ENCODE measurements at regions not wholly inside any gene's neighbourhood (a gene's known extent, or its start where the extent isn't known, plus 50 kb on each side); places are given as distances from the start of the nearest gene placed in this dataset.

- H3K9me3 ChIP-seq, result no peaks in the 10 kb centered on the region
- H3K36me3 ChIP-seq, result no peaks in the 10 kb centered on the region
- no peaks in the 10 kb centered on the region for H3K27me3 ChIP-seq
- WGBS, 2 donors (ENCODE audit: low coverage in 1 of 2), result 20 to 55% methylated on average over 1 to 4 of the region's 4 CpGs
- TF ChIP-seq POLR2A (IDR thresholded peaks at IDR 0.05), result no peak
- TF ChIP-seq POLR2AphosphoS5 (IDR thresholded peaks at IDR 0.05), result no peak
- TF ChIP-seq EP300 (IDR thresholded peaks at IDR 0.05; ENCODE audit: low read depth), result no peak
- TF ChIP-seq CTCF (IDR thresholded peaks at IDR 0.05), result no peak
- H3K4me1 ChIP-seq, result no peaks in the 10 kb centered on the region
- no peak overlapping the region for H3K27ac ChIP-seq
- DNase-seq, result no peak
- no peak overlapping the region for H3K4me3 ChIP-seq
- intact Hi-C loops (cut with DNase I; ENCODE audit: low total_unique reads), result no loop called here
- in situ Hi-C loops (cut with MboI; ENCODE audit: low pct_ligation_motif_present in 1 of 4, low pct_unique_long_range_greater_than_20kb in 1 of 4, low sequenced_read_pairs in 3 of 4), result no loop called here
These were observed 225.1 kb downstream of the TBX18 start for GRCh38 chr6:84539122-84539856.

DNA sequence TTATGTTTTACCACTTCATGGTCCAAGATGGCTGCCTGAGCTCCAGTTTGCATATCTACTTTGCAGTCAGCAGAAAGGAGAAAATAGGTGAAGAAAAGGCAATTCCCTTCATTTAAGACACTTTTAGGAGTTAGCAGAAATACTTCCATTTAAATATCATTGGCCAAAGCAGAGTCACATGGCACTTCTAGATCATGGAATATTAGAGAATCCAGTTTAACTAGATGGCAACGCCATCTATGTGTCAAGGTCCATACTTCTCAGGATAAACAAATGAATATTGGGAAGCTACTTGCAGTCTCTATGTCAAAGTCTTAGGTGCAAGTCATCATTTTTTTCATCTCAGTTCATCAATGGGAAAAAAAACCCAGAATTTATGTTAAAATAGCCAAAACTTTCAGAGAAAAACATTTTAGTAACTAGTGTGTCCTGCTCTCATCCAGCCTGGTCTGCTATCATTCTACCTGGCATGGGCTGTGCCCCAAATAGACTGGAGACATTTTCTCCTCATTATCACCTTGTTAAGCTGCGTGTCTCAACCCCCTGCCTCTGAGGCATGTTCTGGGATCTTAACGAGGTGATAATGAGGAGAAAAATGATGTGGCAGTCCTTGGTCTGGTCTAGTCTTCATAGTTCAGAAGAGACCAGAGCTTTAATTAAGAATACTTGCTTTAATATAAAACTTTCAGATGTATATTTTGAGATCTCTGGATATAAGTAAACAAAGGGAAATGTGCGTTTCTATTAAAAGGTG is 227.3 kb downstream of the TBX18 start:
- 61% methylated on average over 3 to 4 of the region's 4 CpGs for WGBS, 2 donors (ENCODE audit: low coverage in 1 of 2)
- H3K9me3 ChIP-seq, result no peaks in the 10 kb centered on the region
- no peaks in the 10 kb centered on the region for H3K36me3 ChIP-seq
- intact Hi-C loops (cut with DNase I; ENCODE audit: low total_unique reads), result no loop called here
- H3K4me1 ChIP-seq, result no peaks in the 10 kb centered on the region
- in situ Hi-C loops (cut with MboI; ENCODE audit: low pct_ligation_motif_present in 1 of 4, low pct_unique_long_range_greater_than_20kb in 1 of 4, low sequenced_read_pairs in 3 of 4), result no loop called here
- TF ChIP-seq EP300 (IDR thresholded peaks at IDR 0.05; ENCODE audit: low read depth) (no peak), POLR2AphosphoS5 (IDR thresholded peaks at IDR 0.05) (no peak)
- no peak overlapping the region for H3K4me3 ChIP-seq
- H3K27me3 ChIP-seq, result no peaks in the 10 kb centered on the region
- no peak overlapping the region for H3K27ac ChIP-seq
- no peak for DNase-seq

DNA sequence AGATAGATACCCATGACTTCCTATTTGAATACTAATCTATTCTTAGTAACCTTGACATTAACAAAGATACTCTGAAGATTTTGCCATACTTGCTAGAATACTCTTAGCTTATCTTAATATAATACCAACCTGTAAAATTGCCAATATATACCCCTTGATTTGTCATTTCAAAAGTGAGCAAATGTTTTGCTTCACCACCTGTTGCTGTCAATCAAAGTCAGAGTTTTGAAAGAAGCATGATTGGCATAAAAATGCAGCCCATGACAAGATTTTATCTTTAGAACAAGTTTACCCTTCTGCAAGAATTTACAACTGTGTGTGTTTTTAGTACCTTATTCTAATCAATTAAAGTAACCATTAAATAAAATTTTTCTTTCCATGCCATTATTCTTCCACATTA is 236.2 kb downstream of the TBX18 start:
- no peak for DNase-seq
- in situ Hi-C loops (cut with MboI; ENCODE audit: low pct_ligation_motif_present in 1 of 4, low pct_unique_long_range_greater_than_20kb in 1 of 4, low sequenced_read_pairs in 3 of 4) (no loop called here), intact Hi-C loops (cut with DNase I; ENCODE audit: low total_unique reads) (no loop called here)
- TF ChIP-seq POLR2A (IDR thresholded peaks at IDR 0.05) (no peak), POLR2AphosphoS5 (IDR thresholded peaks at IDR 0.05) (no peak), EP300 (IDR thresholded peaks at IDR 0.05; ENCODE audit: low read depth) (no peak), CTCF (IDR thresholded peaks at IDR 0.05) (no peak)
- no peak overlapping the region for H3K27ac ChIP-seq
- H3K36me3 ChIP-seq, result no peaks in the 10 kb centered on the region
- H3K4me1 ChIP-seq, result no peaks in the 10 kb centered on the region
- H3K9me3 ChIP-seq, result no peaks in the 10 kb centered on the region
- no peaks in the 10 kb centered on the region for H3K27me3 ChIP-seq
- H3K4me3 ChIP-seq, result no peak overlapping the region

DNA sequence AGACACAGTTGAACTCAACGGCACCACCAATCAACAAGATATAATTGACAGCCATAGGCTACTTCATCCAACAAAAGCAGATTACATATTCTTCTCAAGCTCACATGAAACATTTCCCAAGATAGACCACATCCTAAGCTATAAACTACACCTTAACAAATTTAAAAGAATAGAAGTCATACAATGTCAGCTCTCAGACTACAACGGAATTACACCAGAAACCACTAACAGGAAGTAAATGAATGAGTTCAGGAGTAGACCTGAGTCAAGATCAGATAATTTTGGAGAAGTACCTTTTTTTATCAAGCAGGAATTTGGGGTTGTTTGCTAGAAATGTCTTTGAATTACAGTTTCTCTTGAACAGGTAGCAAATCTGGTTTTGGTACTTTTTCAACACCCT is 237.8 kb downstream of the TBX18 start:
- Histone ChIP-seq H3K27ac (no peak overlapping the region), H3K36me3 (no peaks in the 10 kb centered on the region), H3K4me3 (no peak overlapping the region), H3K4me1 (no peaks in the 10 kb centered on the region), H3K27me3 (no peaks in the 10 kb centered on the region), H3K9me3 (no peaks in the 10 kb centered on the region)
- in situ Hi-C loops (cut with MboI; ENCODE audit: low pct_ligation_motif_present in 1 of 4, low pct_unique_long_range_greater_than_20kb in 1 of 4, low sequenced_read_pairs in 3 of 4) (no loop called here), intact Hi-C loops (cut with DNase I; ENCODE audit: low total_unique reads) (no loop called here)
- TF ChIP-seq CTCF (IDR thresholded peaks at IDR 0.05), result no peak
- TF ChIP-seq POLR2A (IDR thresholded peaks at IDR 0.05), result no peak
- no peak for TF ChIP-seq POLR2AphosphoS5 (IDR thresholded peaks at IDR 0.05)
- TF ChIP-seq EP300 (IDR thresholded peaks at IDR 0.05; ENCODE audit: low read depth), result no peak
- 58 to 71% methylated on average over 2 of the region's 2 CpGs for WGBS, 2 donors (ENCODE audit: low coverage in 1 of 2)
- no peak for DNase-seq
